ENCODE measurements at regions not wholly inside any gene's neighbourhood (a gene's known extent, or its start where the extent isn't known, plus 50 kb on each side); places are given as distances from the start of the nearest gene placed in this dataset.

- DNase-seq (ENCODE audit: low read depth in 2 of 2): no peak
Measured at GRCh38 chr5:71864730-71865601, 145.9 kb downstream of the CARTPT start.

- DNase-seq (ENCODE audit: low read depth in 2 of 2): no peak
Measured at GRCh38 chr5:71865665-71866320, 146.7 kb downstream of the CARTPT start.

DNA sequence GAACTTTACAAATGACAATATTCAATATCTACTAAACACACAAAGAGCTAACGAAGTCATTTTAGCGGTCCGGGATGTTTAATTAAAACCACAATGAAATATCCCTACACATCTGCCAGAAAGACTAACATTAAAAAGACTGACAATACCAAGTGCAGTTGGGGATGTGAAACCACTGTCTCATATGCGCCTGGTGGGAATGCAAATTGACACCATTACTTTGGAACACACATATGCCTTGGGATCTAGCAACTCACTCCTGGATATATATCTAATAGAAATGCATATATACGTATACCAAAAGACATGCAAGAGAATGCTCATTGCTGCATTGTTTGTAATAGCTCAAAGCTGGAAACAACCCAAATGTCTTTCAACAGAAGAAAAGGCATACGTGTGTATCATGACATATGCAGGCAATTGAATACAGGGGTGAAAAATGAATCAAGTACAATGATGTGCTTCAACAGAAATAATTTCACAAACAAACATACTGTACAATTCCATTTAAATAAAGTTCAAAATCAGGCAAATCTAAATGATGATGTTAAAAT is 153.3 kb downstream of the CARTPT start:
- no peak for DNase-seq (ENCODE audit: low read depth in 2 of 2)

DNA sequence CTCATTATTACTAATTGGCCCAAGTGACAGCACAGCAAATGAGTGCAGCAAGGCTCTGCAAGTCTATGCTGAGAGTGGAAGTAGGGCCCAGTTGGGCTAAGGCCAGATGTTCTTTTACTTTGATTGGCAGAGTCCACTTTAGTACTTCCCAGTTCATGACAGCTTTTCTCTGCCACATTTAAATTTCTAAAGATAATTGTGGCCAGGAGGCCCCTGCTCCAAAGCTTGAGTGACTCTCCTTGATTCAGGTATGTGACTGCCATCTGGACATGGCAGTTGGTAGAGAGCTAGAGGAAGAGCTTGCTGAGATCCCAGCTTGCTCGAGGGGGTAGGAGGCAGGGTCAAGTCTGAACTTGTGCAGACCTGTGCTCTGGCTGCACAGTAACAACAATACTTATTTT is 154.1 kb downstream of the CARTPT start:
- DNase-seq (ENCODE audit: low read depth in 2 of 2): no peak

DNA sequence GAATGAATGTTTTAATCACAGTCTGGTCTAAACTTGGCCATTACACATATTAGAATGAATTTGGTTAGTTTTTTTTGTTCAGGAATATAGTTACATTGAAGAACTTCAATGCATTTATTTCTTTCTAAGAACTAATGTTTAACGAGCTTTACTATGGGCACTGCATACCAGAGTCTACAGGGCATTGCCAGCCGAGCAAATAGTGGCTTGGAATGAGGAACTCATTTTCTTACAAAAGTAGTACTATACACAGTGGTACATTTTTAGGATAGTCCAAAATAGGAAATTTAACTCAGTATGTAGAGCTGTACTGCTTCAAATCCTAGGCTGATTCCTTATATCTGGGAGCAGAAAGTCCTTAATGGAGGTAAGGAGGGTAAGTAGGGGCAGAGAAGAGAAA is 155.4 kb downstream of the CARTPT start:
- no peak for DNase-seq (ENCODE audit: low read depth in 2 of 2)

- DNase-seq (ENCODE audit: low read depth in 2 of 2): no peak
Measured at GRCh38 chr5:71877511-71877910, 158.4 kb downstream of the CARTPT start.

GRCh38 chr5:71880536-71880935 is 161.5 kb downstream of the CARTPT start:
- DNase-seq (ENCODE audit: low read depth in 2 of 2): no peak

GRCh38 chr5:71882826-71883741 is 164.0 kb downstream of the CARTPT start:
- no peak for DNase-seq (ENCODE audit: low read depth in 2 of 2)

DNA sequence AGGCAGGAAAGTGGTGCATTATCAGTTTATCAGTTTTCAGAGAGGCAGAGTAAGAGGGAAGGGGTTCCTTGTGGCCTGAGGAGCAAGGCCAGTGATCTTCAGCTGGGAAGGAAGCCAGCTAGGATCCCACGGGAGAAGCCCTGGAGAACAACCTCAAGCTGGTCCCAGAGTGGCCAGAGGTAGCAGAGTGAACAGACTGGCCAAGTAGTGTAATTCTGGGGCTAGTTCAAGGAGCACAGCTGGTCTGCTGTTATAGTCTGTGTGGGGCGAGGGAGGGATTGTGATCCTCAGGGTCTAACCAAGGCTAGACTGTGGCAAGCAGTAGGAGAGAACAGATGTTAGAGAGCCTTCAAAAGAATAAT is 164.6 kb downstream of the CARTPT start:
- no peak for DNase-seq (ENCODE audit: low read depth in 2 of 2)

GRCh38 chr5:71884926-71885325 is 165.9 kb downstream of the CARTPT start:
- DNase-seq (ENCODE audit: low read depth in 2 of 2): no peak

DNA sequence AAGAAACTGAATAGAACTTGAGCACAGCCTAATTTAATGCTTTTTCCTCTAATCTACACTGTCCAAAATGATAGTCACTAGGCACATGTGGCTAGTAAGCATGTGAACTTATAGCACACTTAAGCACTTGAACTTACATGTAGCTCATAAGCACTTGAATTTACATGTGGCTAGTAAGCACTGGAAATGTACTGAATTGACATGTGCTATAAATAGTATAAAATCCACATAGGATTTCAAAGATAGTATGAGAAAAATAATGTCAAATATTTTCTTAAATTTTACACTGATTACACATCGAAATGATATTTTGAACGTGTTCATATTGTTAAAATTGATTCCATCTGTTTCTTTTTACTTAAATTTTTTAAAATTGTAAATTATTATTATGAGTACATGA is 167.3 kb downstream of the CARTPT start:
- no peak for DNase-seq (ENCODE audit: low read depth in 2 of 2)

GRCh38 chr5:71887680-71888079 is 168.6 kb downstream of the CARTPT start:
- DNase-seq (ENCODE audit: low read depth in 2 of 2): no peak

DNA sequence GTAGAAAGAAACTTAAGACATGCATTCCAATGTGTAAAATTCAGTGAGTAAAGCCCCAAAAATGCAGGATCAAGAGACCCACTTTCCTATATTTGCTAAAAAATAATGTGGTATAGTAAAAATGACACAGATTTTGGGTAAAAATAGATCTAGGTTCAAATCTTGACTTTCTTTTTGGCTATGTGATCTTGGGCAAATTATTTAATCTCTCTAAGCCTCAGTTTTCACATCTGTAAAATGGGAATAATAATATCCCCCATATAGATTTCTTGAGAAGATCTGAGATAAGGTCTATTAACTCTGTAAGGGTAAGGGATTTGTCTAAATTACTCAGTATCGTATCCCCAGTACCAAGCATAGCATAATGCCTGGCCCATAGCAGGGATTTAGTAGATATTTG is 172.3 kb downstream of the CARTPT start:
- no peak for DNase-seq (ENCODE audit: low read depth in 2 of 2)

GRCh38 chr5:71891856-71892255 is 172.8 kb downstream of the CARTPT start:
- DNase-seq (ENCODE audit: low read depth in 2 of 2): no peak

- no peak for DNase-seq (ENCODE audit: low read depth in 2 of 2)
Measured at GRCh38 chr5:71892641-71893365, 173.7 kb downstream of the CARTPT start.

DNA sequence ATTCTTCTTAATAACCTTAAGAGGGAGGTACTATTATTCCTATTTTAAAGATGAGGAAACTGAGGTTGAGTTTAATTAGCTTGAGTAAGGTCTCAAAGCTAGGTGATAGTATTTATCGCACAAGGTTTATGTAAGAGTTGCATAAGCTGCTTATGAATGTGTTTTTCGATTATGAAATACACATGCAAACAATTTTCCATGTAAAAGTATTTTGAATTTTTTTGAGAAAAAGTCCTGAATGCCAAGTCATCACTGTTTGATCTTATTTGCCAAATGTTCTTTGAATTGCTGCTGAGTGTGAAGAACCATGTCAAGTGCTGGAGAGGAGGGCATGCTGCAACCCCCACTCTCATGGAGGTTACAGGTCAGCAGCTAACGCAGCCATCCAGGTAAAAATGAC is 174.4 kb downstream of the CARTPT start:
- no peak for DNase-seq (ENCODE audit: low read depth in 2 of 2)

DNA sequence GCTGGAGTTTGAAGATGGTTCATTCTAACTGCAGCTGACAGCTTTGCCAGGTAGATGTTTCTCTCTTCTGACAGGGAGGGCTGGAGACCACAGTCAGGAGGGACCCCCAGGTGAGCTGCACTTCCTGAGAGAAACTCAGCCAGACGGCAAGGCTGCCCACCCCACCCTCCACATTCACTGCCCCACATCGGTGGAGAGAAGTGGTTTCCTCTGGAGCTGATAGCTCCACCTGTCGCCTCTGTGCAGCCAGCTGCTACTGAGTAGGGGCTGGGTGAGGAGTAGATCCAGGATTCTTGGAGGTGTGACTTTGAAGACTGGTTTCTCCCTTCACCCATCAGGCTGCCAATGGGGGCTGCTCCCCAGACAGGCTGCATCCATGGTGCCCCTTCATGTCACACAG is 175.0 kb downstream of the CARTPT start:
- no peak for DNase-seq (ENCODE audit: low read depth in 2 of 2)

- no peak for DNase-seq (ENCODE audit: low read depth in 2 of 2)
Measured at GRCh38 chr5:71895546-71895945, 176.5 kb downstream of the CARTPT start.

DNA sequence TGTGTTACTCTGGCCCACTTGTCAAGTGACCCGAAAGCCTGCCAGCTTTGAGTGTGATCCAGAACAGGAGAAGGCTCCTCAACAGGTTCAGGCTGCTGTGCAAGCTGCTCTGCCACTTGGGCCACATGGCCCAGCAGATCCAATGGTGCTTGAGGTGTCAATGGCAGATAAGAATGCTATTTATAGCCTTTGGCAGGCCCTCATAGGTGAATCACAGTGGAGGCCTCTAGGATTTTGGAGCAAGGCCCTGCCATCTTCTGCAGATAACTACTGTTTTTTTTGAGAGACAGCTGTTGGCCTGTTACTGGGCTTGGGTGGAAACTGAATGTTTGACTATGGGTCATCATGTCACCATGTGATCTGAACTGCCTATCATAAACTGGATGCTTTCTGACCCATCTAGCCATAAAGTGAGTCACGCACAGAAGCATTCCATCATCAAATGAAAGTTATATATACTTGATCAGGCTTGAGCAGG is 180.8 kb downstream of the CARTPT start:
- DNase-seq (ENCODE audit: low read depth in 2 of 2): no peak

DNA sequence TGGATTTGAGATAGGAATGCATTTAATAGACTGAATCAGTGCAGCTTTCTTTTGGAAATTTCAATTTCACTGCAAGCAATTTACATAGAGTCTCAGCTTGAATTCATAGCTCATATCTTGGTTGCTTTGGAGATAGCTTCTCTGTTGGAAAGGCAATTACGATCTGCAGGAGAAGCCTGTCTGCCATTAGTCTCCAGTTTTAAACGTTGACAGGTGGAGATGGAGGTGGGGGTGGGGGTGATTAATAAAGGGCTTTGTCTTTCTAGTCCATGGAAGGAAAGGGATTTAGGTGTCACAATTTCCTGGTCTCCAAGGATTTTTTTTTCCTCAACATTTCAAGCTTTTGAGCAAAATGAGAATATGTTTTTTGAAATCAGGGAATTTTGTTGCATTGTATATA is 184.7 kb downstream of the CARTPT start:
- no peak for DNase-seq (ENCODE audit: low read depth in 2 of 2)

GRCh38 chr5:71904852-71905251 is 185.8 kb downstream of the CARTPT start:
- no peak for DNase-seq (ENCODE audit: low read depth in 2 of 2)
